ENCODE measurements at regions not wholly inside any gene's neighbourhood (a gene's known extent, or its start where the extent isn't known, plus 50 kb on each side); places are given as distances from the start of the nearest gene placed in this dataset.

DNA sequence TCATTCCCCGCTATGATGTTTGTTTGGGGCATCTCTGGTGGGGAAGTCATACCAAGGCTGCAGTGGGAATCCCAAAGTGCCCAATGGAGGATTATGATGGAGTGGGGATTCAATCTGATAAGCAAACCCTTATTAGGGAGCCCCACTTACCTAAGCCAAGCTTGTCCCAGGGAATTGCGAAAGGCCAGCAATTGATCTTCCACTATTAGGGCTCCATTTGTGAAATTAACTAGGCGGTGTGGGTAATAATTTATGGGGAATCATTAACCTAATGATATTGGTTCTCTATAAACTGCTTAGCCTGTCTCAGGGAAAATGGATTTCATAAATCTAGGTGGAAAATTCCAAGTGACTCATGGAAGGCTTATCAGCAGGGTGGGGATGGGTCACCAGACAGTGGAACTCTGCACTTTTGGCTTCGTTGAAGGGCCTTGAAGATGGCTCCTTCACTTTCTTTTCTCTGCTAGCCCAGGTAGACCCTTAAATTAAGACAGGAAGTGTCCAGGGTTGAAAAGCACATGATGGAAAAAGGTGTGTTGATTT is 113.0 kb upstream of the WSCD2 start:
- Histone ChIP-seq H3K9me3 (no peaks in the 10 kb centered on the region), H3K4me1 (no peaks in the 10 kb centered on the region), H3K27ac (no peak overlapping the region), H3K4me3 (no peak overlapping the region), H3K36me3 (no peaks in the 10 kb centered on the region), H3K27me3 (peaks cover 0 to 8% (median 0%) of the 10 kb centered on the region in 3 donors)
- no peak for DNase-seq
- WGBS, 2 donors, result 77 to 89% methylated on average over 4 of the region's 4 CpGs
- no peak for TF ChIP-seq EP300 (IDR thresholded peaks at IDR 0.05)
- intact Hi-C loops (cut with DNase I), result no loop called here

DNA sequence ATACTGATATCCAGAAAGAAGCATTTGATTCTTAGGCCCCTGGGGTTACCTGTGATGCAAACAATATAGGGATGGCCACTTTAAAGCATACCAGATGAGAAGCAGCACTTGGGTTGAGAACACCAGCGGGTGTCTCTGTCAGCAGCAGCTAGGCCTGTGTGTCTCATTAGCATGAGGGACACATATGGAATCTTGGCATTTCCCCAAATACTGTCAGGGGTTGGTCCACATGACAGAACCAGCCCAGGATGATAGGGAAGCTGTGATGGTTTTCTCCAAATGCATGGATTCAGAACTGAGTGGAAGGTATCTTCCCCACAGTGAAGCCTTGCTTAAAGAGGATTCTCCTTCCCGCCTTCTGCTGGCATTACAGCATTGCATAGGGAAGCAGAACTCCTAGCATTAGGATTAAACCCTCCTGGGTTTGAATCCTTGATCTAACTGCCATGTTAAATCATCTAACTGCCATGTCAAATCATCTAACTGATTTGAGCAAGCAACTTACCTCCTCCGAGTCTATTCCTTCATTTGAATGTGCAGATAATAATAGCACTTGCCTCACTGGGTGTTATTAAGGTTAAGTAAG is 111.5 kb upstream of the WSCD2 start:
- Histone ChIP-seq H3K9me3 (no peaks in the 10 kb centered on the region), H3K27ac (no peak overlapping the region), H3K4me3 (no peak overlapping the region), H3K4me1 (no peaks in the 10 kb centered on the region), H3K36me3 (no peaks in the 10 kb centered on the region), H3K27me3 (peaks cover 0 to 8% (median 0%) of the 10 kb centered on the region in 3 donors)
- no peak for DNase-seq
- 72 to 76% methylated on average over 3 of the region's 3 CpGs for WGBS, 2 donors
- TF ChIP-seq POLR2AphosphoS5 (IDR thresholded peaks at IDR 0.05) (no peak), POLR2A (IDR thresholded peaks at IDR 0.05) (no peak), EP300 (IDR thresholded peaks at IDR 0.05) (no peak)
- TF ChIP-seq, protein P1, sequence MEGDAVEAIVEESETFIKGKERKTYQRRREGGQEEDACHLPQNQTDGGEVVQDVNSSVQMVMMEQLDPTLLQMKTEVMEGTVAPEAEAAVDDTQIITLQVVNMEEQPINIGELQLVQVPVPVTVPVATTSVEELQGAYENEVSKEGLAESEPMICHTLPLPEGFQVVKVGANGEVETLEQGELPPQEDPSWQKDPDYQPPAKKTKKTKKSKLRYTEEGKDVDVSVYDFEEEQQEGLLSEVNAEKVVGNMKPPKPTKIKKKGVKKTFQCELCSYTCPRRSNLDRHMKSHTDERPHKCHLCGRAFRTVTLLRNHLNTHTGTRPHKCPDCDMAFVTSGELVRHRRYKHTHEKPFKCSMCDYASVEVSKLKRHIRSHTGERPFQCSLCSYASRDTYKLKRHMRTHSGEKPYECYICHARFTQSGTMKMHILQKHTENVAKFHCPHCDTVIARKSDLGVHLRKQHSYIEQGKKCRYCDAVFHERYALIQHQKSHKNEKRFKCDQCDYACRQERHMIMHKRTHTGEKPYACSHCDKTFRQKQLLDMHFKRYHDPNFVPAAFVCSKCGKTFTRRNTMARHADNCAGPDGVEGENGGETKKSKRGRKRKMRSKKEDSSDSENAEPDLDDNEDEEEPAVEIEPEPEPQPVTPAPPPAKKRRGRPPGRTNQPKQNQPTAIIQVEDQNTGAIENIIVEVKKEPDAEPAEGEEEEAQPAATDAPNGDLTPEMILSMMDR (IDR thresholded peaks at IDR 0.05), result no peak
- intact Hi-C loops (cut with DNase I), result no loop called here

DNA sequence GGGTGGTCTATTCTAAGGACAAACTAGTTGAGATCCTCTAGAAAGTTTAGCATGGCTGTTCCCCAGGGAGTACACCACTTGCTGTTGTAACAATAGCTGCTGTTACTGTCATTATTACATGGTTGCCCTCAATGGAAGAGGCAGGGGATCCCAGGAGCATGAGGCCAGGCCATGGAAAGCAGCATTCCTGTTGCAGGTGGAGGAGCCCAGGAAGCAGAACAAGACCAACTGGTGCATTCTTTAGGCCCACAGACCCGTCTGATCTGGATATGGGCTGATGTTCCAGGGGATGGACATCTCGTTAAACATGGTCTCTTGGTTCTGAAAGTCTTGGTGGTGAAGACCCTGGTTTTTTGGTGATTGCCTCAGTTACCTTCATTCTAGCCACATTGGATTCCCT is 109.2 kb upstream of the WSCD2 start:
- WGBS, 2 donors, result 68 to 80% methylated on average over 2 of the region's 2 CpGs
- intact Hi-C loops (cut with DNase I), result no loop called here
- TF ChIP-seq POLR2AphosphoS5 (IDR thresholded peaks at IDR 0.05), result no peak
- no peak for TF ChIP-seq EP300 (IDR thresholded peaks at IDR 0.05)
- TF ChIP-seq, protein P1 (IDR thresholded peaks at IDR 0.05), result no peak
- no peak for TF ChIP-seq POLR2A (IDR thresholded peaks at IDR 0.05)
- Histone ChIP-seq H3K27me3 (peaks cover 0 to 8% (median 0%) of the 10 kb centered on the region in 3 donors), H3K4me3 (no peak overlapping the region), H3K9me3 (no peaks in the 10 kb centered on the region), H3K27ac (no peak overlapping the region), H3K36me3 (no peaks in the 10 kb centered on the region), H3K4me1 (no peaks in the 10 kb centered on the region)
- DNase-seq, result no peak

DNA sequence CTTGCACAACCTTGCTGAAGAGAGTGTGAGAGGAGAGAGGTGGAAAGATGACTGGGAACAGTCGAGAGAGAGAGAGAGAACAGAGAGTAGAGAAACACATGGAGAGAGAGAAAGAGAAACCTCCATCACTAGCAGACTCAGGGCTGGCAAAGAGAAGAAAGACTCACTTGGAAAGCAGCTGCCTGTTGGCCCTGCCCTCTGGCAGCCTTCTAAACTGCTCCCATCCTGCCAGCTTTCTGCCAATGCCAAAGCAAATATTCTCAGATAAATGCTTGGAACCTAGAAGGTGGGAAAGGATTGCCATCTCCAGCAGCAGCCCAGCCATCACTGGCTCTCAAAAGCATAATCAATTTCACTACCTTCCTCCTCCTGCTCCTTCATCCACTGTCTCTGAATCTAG is 107.9 kb upstream of the WSCD2 start:
- Histone ChIP-seq H3K27me3 (peaks cover 0 to 4% (median 0%) of the 10 kb centered on the region in 3 donors), H3K27ac (no peak overlapping the region), H3K36me3 (no peaks in the 10 kb centered on the region), H3K9me3 (no peaks in the 10 kb centered on the region), H3K4me1 (no peaks in the 10 kb centered on the region), H3K4me3 (no peak overlapping the region)
- no peak for TF ChIP-seq EP300 (IDR thresholded peaks at IDR 0.05)
- TF ChIP-seq, protein P1 (IDR thresholded peaks at IDR 0.05), result no peak
- DNase-seq, result no peak
- 65 to 70% methylated on average over 1 of the region's 1 CpG for WGBS, 2 donors
- intact Hi-C loops (cut with DNase I), result no loop called here

DNA sequence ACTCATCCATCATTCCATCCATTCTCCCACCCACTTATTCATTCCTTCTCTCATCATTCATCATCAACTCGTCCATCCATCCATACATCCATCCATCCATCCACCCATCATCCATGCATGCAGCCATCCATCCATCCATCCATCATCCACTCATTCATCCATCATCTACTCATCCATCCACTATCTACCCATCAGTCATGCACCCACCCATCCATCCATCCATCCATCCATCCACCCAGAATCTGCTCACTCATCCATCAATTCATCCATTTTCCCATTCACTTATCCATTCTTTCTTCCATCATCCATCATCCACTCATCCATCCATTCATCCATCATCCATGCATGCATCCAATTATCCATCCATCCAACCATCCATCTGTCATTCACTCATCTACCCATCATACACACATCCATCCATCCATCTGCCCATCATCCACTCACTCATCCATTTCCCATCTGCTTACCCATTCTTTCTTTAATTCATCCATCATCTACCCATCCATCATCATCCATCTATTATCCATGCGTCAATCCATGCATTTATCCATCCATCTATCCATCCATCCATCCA is 107.1 kb upstream of the WSCD2 start:
- H3K27me3 ChIP-seq, result peaks cover 0 to 12% (median 0%) of the 10 kb centered on the region in 3 donors
- H3K9me3 ChIP-seq, result no peaks in the 10 kb centered on the region
- no peaks in the 10 kb centered on the region for H3K36me3 ChIP-seq
- H3K4me3 ChIP-seq, result no peak overlapping the region
- H3K27ac ChIP-seq, result no peak overlapping the region
- WGBS, 2 donors, result 75 to 76% methylated on average over 2 of the region's 2 CpGs
- H3K4me1 ChIP-seq, result no peaks in the 10 kb centered on the region
- TF ChIP-seq POLR2A (IDR thresholded peaks at IDR 0.05) (no peak), POLR2AphosphoS5 (IDR thresholded peaks at IDR 0.05) (no peak), EP300 (IDR thresholded peaks at IDR 0.05) (no peak)
- TF ChIP-seq, protein P1 (IDR thresholded peaks at IDR 0.05), result no peak
- intact Hi-C loops (cut with DNase I), result no loop called here
- DNase-seq, result no peak
